Epidermal melanocyte (primary cell): ENCODE measurements at regions not wholly inside any gene's neighbourhood (a gene's known extent, or its start where the extent isn't known, plus 50 kb on each side); places are given as distances from the start of the nearest gene placed in this dataset.
A peak's percentile ranks its signal among the peaks of the same experiment; 100 is the strongest.

Experiments
- DNase-seq: peaks from one replicate; pipeline ENCODE4 v3.0.0; 2011; ENCODE audit warnings: low spot score; ENCODE audit not compliant: insufficient read length

GRCh38 chr14:27370074-27370473 is 772.2 kb upstream of the NOVA1 start:
- no peak for DNase-seq

- DNase-seq = no peak
Measured at GRCh38 chr14:27370775-27371174, 772.9 kb upstream of the NOVA1 start.

- DNase-seq = no peak
Measured at GRCh38 chr14:27371209-27371608, 773.4 kb upstream of the NOVA1 start.

- DNase-seq = no peak
Measured at GRCh38 chr14:27371868-27372267, 774.0 kb upstream of the NOVA1 start.

- no peak for DNase-seq
Measured at GRCh38 chr14:27372771-27373170, 774.9 kb upstream of the NOVA1 start.

- no peak for DNase-seq
Measured at GRCh38 chr14:27384124-27384523, 786.3 kb upstream of the NOVA1 start.

GRCh38 chr14:27386391-27386790 is 788.6 kb upstream of the NOVA1 start:
- DNase-seq = no peak

GRCh38 chr14:27387463-27387862 is 789.6 kb upstream of the NOVA1 start:
- peak; percentile 11 for DNase-seq

- no peak for DNase-seq
Measured at GRCh38 chr14:27389402-27389801, 791.6 kb upstream of the NOVA1 start.

- DNase-seq = no peak
Measured at GRCh38 chr14:27390155-27390554, 792.3 kb upstream of the NOVA1 start.

- DNase-seq = no peak
Measured at GRCh38 chr14:27391331-27391730, 793.5 kb upstream of the NOVA1 start.

- no peak for DNase-seq
Measured at GRCh38 chr14:27392153-27392552, 794.3 kb upstream of the NOVA1 start.

- no peak for DNase-seq
Measured at GRCh38 chr14:27409944-27410343, 812.1 kb upstream of the NOVA1 start.

- no peak for DNase-seq
Measured at GRCh38 chr14:27410981-27411380, 813.1 kb upstream of the NOVA1 start.

- DNase-seq = no peak
Measured at GRCh38 chr14:27427796-27428195, 830.0 kb upstream of the NOVA1 start.

- DNase-seq = no peak
Measured at GRCh38 chr14:27435923-27436670, 838.3 kb upstream of the NOVA1 start.

GRCh38 chr14:27484633-27485032 is 886.8 kb upstream of the NOVA1 start:
- no peak for DNase-seq

- DNase-seq = no peak
Measured at GRCh38 chr14:27485193-27485592, 887.4 kb upstream of the NOVA1 start.

- no peak for DNase-seq
Measured at GRCh38 chr14:27506272-27506671, 908.4 kb upstream of the NOVA1 start.

GRCh38 chr14:27528328-27528727 is 930.5 kb upstream of the NOVA1 start:
- DNase-seq = no peak

- no peak for DNase-seq
Measured at GRCh38 chr14:27536748-27537147, 938.9 kb upstream of the NOVA1 start.

GRCh38 chr14:27546111-27546510 is 948.3 kb upstream of the NOVA1 start:
- DNase-seq = no peak

- DNase-seq = no peak
Measured at GRCh38 chr14:27553790-27554189, 956.0 kb upstream of the NOVA1 start.

- DNase-seq = no peak
Measured at GRCh38 chr14:27557445-27557844, 959.6 kb upstream of the NOVA1 start.
